ENCODE measurements at regions not wholly inside any gene's neighbourhood (a gene's known extent, or its start where the extent isn't known, plus 50 kb on each side); places are given as distances from the start of the nearest gene placed in this dataset.
"Not testable (repeated sequence)": the region's sequence is repeated elsewhere in the genome, so short reads cannot be mapped to it uniquely, and the experiment has no call there.

DNA sequence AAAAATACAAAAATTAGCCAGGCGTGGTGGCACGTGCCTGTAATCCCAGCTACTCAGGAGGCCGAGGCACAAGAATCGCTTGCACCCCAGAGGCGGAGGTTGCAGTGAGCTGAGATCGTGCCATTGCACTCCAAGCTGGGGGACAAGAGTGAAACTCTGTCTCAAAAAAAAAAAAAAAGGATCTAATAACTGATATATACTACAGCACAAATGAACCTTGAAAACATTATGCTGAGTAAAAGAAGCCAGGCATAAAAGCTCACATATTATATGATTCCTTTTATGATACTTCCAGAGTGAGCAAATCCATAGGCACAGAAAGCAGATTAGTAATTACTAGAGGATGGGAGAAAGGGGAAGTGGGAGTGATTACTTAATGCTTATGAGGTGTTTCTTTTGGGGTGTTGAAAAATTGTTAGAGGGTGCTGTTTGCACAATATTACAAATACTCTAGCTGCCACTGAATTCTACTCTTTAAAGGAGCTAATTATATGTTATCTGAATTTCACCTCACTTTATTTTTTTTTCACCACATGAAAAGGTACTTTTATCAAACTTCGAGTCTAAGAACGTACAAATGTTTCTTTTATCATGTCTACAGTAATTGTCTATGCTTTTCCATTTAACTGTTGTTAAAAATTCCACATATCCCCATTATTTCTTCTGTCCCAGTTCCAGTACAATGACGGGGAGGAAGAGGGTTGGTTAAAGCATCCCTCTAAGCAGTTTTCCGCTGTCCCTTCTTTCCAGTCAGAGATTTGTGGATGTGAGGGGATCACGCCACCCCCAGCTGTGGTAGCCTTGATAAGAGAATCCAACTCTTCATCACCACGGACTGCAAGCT lies 77.7 kb upstream of the FAM174B start:
- WGBS: 79% methylated on average over 11 of the region's 12 CpGs

DNA sequence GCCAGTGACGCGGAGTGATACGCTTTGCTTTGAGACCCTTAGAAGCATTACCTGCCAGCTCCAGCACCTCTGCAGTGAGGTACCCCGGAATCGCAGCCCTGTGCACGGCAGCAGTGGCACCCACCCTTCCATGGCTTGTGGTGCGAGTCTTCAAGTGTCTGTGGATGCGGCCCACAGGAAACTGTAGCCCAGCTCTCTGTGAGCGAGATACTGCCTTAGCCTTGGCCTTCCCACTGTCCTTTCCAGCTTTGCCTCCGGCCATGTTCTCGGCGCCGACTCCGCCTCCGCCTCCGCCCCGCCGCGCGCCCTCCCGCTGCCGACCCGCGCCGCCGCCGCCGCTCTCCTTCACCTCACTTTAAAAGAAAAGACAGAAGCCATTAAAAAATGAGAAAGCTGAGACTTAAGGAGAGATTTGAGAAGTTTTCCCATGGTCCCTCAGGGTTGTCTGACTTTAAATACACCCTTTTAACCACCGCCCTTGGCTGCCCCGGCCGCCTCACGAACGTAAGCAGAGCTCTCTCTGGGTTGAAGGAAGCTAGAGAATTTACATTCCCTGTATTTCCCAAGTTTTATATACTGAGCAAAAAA lies 78.5 kb upstream of the FAM174B start:
- peaks cover 0 to 7% (median 1%) of the 10 kb centered on the region in 4 donors for H3K4me1 ChIP-seq
- H3K27ac ChIP-seq (replicated peaks in 1 of 4): peak overlapping the region; percentile 45 to 80 (median 73)
- peak overlapping the region; percentile 49 to 56 (median 54) for H3K4me3 ChIP-seq
- TF ChIP-seq POLR2A (IDR thresholded peaks at IDR 0.05; ENCODE audit: low read depth) (no peak), EP300 (IDR thresholded peaks at IDR 0.05) (no peak), POLR2AphosphoS5 (IDR thresholded peaks at IDR 0.05) (no peak)
- TF ChIP-seq, protein P1, sequence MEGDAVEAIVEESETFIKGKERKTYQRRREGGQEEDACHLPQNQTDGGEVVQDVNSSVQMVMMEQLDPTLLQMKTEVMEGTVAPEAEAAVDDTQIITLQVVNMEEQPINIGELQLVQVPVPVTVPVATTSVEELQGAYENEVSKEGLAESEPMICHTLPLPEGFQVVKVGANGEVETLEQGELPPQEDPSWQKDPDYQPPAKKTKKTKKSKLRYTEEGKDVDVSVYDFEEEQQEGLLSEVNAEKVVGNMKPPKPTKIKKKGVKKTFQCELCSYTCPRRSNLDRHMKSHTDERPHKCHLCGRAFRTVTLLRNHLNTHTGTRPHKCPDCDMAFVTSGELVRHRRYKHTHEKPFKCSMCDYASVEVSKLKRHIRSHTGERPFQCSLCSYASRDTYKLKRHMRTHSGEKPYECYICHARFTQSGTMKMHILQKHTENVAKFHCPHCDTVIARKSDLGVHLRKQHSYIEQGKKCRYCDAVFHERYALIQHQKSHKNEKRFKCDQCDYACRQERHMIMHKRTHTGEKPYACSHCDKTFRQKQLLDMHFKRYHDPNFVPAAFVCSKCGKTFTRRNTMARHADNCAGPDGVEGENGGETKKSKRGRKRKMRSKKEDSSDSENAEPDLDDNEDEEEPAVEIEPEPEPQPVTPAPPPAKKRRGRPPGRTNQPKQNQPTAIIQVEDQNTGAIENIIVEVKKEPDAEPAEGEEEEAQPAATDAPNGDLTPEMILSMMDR (IDR thresholded peaks at IDR 0.05): no peak
- no peaks in the 10 kb centered on the region for H3K9me3 ChIP-seq
- H3K27me3 ChIP-seq: no peaks in the 10 kb centered on the region
- intact Hi-C loops (cut with DNase I): no loop called here
- DNase-seq (ENCODE audit: extremely low spot score): no peak
- H3K36me3 ChIP-seq: no peaks in the 10 kb centered on the region
- WGBS: 25% methylated on average over 26 of the region's 33 CpGs

More for the DNA sequence above, 77.7 kb upstream of the FAM174B start:
- intact Hi-C loops (cut with DNase I): no loop called here
- no peaks in the 10 kb centered on the region for H3K9me3 ChIP-seq
- H3K36me3 ChIP-seq: no peaks in the 10 kb centered on the region
- peak overlapping the region in 3 of 4 donors; percentile 68 to 80 (median 78) for H3K27ac ChIP-seq (replicated peaks in 1 of 4)
- peak overlapping the region; percentile 49 to 56 (median 54) for H3K4me3 ChIP-seq
- no peaks in the 10 kb centered on the region for H3K27me3 ChIP-seq
- DNase-seq (ENCODE audit: extremely low spot score): no peak
- H3K4me1 ChIP-seq: peaks cover 0 to 7% (median 1%) of the 10 kb centered on the region in 4 donors
- no peak for TF ChIP-seq EP300 (IDR thresholded peaks at IDR 0.05)

DNA sequence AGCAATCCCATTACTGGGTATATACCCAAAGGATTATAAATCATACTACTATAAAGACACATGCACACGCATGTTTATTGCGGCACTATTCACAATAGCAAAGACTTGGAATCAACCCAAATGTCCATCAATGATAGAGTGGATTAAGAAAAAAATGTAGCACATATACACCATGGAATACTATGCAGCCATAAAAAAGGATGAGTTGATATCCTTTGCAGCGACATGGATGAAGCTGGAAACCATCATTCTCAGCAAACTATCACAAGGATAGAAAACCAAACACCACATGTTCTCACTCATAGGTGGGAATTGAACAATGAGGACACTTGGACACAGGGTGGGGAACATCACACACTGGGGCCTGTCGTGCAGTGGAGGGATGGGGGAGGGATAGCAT lies 83.7 kb upstream of the FAM174B start:
- DNase-seq (ENCODE audit: extremely low spot score); H3K27ac ChIP-seq (replicated peaks in 1 of 4); H3K27me3 ChIP-seq; intact Hi-C loops (cut with DNase I); H3K36me3 ChIP-seq; H3K9me3 ChIP-seq; H3K4me1 ChIP-seq; H3K4me3 ChIP-seq: not testable (repeated sequence)
- 97% methylated on average over 4 of the region's 4 CpGs for WGBS

DNA sequence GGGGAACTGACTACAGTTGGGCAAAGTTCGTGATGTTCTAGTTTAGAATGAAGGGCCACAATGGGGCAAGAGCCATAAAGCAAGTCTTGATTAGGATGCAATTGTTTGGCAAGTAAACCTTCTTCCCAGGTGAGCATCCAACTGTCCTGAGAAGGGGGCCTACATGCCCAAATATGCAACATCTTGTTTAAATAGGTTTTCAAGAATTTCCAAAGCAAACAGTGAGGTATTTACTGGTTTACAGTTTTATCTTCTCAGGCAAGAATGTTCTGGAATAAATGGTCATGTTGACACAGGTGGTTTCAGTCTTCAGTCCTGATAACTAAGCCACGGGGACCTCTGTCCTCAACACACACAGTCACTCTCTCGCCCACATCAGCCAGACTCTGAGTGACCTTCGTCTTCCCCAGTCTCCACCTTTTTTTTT lies 90.3 kb upstream of the FAM174B start:
- Histone ChIP-seq H3K27me3 (no peaks in the 10 kb centered on the region), H3K36me3 (no peaks in the 10 kb centered on the region), H3K9me3 (peaks cover 0 to 7% (median 0%) of the 10 kb centered on the region in 4 donors), H3K4me1 (no peaks in the 10 kb centered on the region), H3K4me3 (no peak overlapping the region), H3K27ac (replicated peaks in 1 of 4) (no peak overlapping the region)
- 85% methylated on average over 4 of the region's 4 CpGs for WGBS
- intact Hi-C loops (cut with DNase I): no loop called here
- no peak for DNase-seq (ENCODE audit: extremely low spot score)
- TF ChIP-seq EP300 (IDR thresholded peaks at IDR 0.05) (no peak), POLR2AphosphoS5 (IDR thresholded peaks at IDR 0.05) (no peak), POLR2A (IDR thresholded peaks at IDR 0.05; ENCODE audit: low read depth) (no peak)
- TF ChIP-seq, protein P1 (IDR thresholded peaks at IDR 0.05): no peak

DNA sequence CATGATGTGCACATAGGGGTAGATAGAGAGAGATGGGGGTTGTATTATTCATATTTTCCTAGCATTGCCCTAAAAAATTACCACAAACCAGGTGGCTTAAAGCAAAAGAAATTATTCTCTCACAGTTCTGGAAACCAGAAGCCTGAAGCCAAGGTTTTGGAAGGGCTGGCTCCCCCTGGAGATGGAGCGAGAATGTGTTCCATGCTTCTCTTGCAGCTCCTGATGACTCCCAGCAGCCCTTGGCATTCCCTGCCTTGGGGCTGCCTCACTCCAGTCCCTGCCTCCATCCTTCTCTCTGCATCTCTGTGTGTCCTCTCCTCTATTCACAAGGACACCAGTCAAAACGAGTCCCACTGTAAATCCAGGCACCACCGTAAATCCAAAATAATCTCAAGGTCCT lies 91.5 kb upstream of the FAM174B start:
- Histone ChIP-seq H3K4me3 (no peak overlapping the region), H3K9me3 (peaks cover 0 to 7% (median 0%) of the 10 kb centered on the region in 4 donors), H3K27ac (replicated peaks in 1 of 4) (no peak overlapping the region), H3K27me3 (no peaks in the 10 kb centered on the region), H3K4me1 (no peaks in the 10 kb centered on the region), H3K36me3 (no peaks in the 10 kb centered on the region)
- intact Hi-C loops (cut with DNase I): no loop called here
- 94% methylated on average over 3 of the region's 3 CpGs for WGBS
- DNase-seq (ENCODE audit: extremely low spot score): no peak
- TF ChIP-seq POLR2AphosphoS5 (IDR thresholded peaks at IDR 0.05): no peak
- TF ChIP-seq, protein P1 (IDR thresholded peaks at IDR 0.05): no peak
- TF ChIP-seq EP300 (IDR thresholded peaks at IDR 0.05): no peak
- TF ChIP-seq POLR2A (IDR thresholded peaks at IDR 0.05; ENCODE audit: low read depth): no peak

Measured in esophagus muscularis mucosa (tissue), 4 donors.